C4-2B (cell line): ENCODE measurements at regions not wholly inside any gene's neighbourhood (a gene's known extent, or its start where the extent isn't known, plus 50 kb on each side); places are given as distances from the start of the nearest gene placed in this dataset.

Source experiments
- CTCF ChIP-seq: fragments of 450-650 bp; conservative IDR thresholded peaks from 2 replicates; pipeline ENCODE4 v1.5.1; 2017; ENCODE audit warnings: mild to moderate bottlenecking
- ZFX ChIP-seq: fragments of 450-650 bp; IDR thresholded peaks from 2 replicates; pipeline ENCODE4 v1.6.1; 2017

- TF ChIP-seq CTCF (no peak), ZFX (no peak)
Observed at GRCh38 chr4:101600287-101600686, 190.2 kb upstream of the BANK1 start.
